AG09309 (cell line): ENCODE measurements at regions not wholly inside any gene's neighbourhood (a gene's known extent, or its start where the extent isn't known, plus 50 kb on each side); places are given as distances from the start of the nearest gene placed in this dataset.
"Not testable (repeated sequence)": the region's sequence is repeated elsewhere in the genome, so short reads cannot be mapped to it uniquely, and the experiment has no call there.

Experiments used
- DNase-seq: peaks from one replicate; pipeline ENCODE4 v3.0.0-alpha.2; 2010; ENCODE audit warnings: low read depth
- H3K4me3 ChIP-seq: 2 replicates; pipeline ENCODE4 v1.5.1; 2011; ENCODE audit warnings: mild to moderate bottlenecking, low read depth, low read length, moderate library complexity; ENCODE audit not compliant: control insufficient read depth
- CTCF ChIP-seq: IDR thresholded peaks from 2 replicates; pipeline ENCODE4 v1.5.1; 2011; ENCODE audit warnings: mild to moderate bottlenecking, low read depth, low read length, inconsistent platforms; ENCODE audit not compliant: insufficient read depth, control insufficient read depth; ENCODE audit errors: missing control alignments

GRCh38 chr1:25122747-25123146, 109.6 kb downstream of the SYF2 start:
- H3K4me3 ChIP-seq: no peak overlapping the region
- DNase-seq: no peak
- no peak for TF ChIP-seq CTCF

- DNase-seq: no peak
- H3K4me3 ChIP-seq: no peak overlapping the region
- no peak for TF ChIP-seq CTCF
Measured at GRCh38 chr1:25120281-25120680, 112.0 kb downstream of the SYF2 start.

GRCh38 chr1:25118546-25118945, 113.8 kb downstream of the SYF2 start:
- no peak for DNase-seq
- no peak for TF ChIP-seq CTCF
- H3K4me3 ChIP-seq: no peak overlapping the region

GRCh38 chr1:25117233-25117823, 115.0 kb downstream of the SYF2 start:
- no peak for DNase-seq
- H3K4me3 ChIP-seq: no peak overlapping the region

GRCh38 chr1:25116832-25117231, 115.5 kb downstream of the SYF2 start:
- no peak for TF ChIP-seq CTCF
- H3K4me3 ChIP-seq: no peak overlapping the region
- no peak for DNase-seq

More at GRCh38 chr1:25117233-25117823, 115.0 kb downstream of the SYF2 start:
- TF ChIP-seq CTCF: no peak

GRCh38 chr1:25116117-25116516, 116.2 kb downstream of the SYF2 start:
- DNase-seq, H3K4me3 ChIP-seq: not testable (repeated sequence)

- no peak for DNase-seq
- no peak for TF ChIP-seq CTCF
- H3K4me3 ChIP-seq: no peak overlapping the region
Measured at GRCh38 chr1:25113731-25114130, 118.6 kb downstream of the SYF2 start.
